ENCODE measurements at regions not wholly inside any gene's neighbourhood (a gene's known extent, or its start where the extent isn't known, plus 50 kb on each side); places are given as distances from the start of the nearest gene placed in this dataset.
"Not testable (repeated sequence)": the region's sequence is repeated elsewhere in the genome, so short reads cannot be mapped to it uniquely, and the experiment has no call there.

- DNase-seq = no peak
Observed at GRCh38 chr11:44418456-44418830, 108.5 kb upstream of the ALX4 start.

- DNase-seq = no peak
Observed at GRCh38 chr11:44421090-44421675, 111.2 kb upstream of the ALX4 start.

GRCh38 chr11:44423289-44423688, 113.3 kb upstream of the ALX4 start:
- no peak for DNase-seq

- no peak for DNase-seq
Observed at GRCh38 chr11:44424841-44425240, 114.9 kb upstream of the ALX4 start.

- DNase-seq = no peak
Observed at GRCh38 chr11:44426119-44426518, 116.2 kb upstream of the ALX4 start.

- no peak for DNase-seq
Observed at GRCh38 chr11:44426958-44427357, 117.0 kb upstream of the ALX4 start.

- no peak for DNase-seq
Observed at GRCh38 chr11:44427432-44427831, 117.5 kb upstream of the ALX4 start.

- no peak for DNase-seq
Observed at GRCh38 chr11:44430140-44430539, 120.2 kb upstream of the ALX4 start.

DNA sequence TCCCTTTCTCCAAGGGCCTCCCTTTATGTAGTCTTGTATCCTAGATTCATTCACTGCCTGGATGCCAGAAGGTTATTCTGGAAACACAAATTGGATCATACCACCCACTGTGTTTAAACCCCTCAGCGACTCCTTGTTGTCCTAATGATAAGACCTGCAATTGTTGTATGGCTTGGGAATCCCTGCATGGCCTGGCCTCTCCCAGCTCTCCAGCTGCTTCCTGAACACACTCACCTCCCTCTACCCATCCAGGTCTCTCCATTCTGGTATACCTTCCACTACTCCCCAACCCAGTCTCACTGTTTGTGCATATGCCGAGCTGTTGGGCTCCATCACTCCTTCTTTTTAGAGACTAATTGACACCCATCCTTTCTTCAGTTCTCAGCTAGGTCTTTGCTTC, 124.3 kb upstream of the ALX4 start:
- peak; percentile 74 for DNase-seq

- no peak for DNase-seq
Observed at GRCh38 chr11:44437122-44437521, 127.2 kb upstream of the ALX4 start.

DNA sequence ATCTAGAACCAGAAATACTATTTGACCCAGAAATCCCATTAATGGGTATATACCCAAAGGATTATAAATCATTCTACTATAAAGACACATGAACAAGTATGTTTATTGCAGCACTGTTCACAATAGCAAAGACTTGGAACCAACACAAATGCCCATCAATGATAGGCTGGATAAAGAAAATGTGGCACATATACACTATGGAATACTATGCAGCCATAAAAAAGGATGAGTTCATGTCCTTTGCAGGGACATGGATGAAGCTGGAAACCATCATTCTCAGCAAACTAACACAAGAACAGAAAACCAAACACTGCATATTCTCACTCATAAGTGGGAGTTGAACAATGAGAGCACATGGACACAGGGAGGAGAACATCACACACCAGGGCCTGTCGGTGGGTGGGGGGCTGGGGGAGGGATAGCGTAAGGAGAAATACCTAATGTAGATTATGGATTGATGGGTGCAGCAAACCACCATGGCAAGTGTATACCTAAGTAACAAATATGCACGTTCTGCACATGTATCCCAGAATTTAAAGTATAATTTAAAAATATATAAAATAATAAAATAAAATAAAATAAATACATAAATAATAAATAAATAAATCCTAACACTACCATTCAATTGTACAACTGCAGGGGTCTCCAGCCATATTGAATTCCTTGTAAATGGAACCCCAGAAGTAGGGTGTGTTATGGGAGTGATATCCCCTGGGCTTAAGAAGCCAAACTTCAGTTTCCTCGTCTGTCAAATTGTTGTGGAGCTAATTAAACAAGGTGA, 122.4 kb upstream of the CD82 start:
- not testable (repeated sequence) for DNase-seq

DNA sequence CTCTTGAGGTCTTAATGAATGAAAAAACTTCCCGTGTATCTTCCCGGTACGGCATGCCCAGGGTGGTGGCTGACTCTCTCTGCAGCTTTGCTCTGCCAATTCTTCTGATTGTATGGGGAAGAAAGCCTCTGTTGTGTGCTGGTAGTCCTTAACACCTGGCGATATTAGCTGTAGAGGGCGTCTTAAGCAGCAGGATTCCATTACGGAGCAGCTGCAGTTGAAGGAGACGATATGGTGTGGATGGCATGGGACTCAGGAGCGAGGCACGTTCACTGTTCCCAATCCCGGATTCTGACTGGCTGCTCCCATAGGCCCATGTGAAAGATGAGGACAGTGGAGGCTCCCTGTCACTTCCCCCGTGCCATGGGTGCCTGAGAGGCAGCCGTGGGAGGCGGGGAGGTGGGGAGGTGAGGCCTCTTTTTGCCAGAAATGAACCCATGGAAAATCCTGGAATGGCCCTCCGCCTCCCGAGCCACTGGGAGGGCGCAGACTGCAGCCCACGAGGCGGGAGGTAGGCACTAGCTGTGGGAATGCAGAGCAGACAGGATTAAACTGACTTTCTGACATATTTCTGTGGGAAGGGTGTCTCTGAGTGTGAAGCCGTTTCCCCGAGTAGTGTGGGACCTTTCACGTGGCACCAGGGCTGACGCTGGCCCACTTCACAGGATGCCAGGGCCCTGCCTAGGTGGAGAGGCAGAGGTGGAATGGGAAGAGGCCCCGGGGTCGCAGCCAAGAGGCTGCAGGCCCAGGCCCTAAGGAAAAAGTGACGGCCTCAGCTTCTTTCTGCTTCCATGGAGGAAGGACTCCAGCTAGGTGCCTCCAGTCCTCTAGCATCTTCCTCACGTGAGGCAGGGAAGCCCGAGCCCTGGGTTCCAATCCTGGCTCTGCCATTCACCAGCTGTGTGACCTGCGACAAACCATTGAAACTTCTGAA, 121.4 kb upstream of the CD82 start:
- no peak for DNase-seq

DNA sequence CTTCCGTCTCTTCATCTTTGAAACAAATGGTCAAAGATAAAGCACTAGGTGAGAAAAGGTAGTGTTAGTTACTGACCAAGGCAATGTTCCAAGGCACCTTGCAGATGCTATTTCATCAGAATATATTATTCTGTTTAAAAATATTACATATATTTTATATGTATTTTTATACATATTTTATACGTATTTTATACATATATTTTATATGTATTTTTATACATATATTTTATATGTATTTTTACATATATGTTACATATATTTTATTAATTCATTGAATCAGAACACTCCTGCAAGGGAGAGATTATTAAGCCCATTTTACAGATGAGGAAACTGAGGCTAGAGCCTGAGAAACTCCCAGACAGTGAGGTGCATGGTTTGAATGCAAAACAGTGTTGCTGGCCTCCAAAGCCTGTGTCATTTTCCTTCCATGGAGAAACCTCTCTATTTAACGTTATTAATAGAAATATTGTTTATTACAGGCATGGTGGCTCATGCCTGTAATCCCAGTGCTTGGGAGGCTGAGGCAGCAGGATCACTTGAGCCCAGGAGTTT, 120.6 kb upstream of the CD82 start:
- DNase-seq = no peak

- peak; percentile 17 for DNase-seq
Observed at GRCh38 chr11:44445500-44446365, 119.7 kb upstream of the CD82 start.

DNA sequence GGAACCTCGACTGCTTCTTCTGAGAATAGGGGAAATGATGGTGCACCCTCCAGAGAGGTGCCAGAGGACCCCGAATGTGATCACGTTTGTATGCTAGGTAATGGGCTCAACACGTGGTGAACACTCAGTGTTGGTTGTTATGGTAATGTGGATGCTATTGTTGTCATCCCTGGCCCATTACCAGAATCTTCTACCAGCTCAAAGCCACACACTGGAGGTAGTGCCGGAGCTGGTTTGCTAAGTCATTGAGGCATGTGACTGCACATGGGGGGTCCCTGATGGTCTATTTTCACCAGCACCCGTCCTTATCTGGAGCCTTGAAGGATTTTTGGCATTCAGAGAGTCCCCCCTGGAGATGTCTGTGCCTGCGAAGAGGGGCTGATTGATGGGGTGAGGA, 119.1 kb upstream of the CD82 start:
- no peak for DNase-seq

DNA sequence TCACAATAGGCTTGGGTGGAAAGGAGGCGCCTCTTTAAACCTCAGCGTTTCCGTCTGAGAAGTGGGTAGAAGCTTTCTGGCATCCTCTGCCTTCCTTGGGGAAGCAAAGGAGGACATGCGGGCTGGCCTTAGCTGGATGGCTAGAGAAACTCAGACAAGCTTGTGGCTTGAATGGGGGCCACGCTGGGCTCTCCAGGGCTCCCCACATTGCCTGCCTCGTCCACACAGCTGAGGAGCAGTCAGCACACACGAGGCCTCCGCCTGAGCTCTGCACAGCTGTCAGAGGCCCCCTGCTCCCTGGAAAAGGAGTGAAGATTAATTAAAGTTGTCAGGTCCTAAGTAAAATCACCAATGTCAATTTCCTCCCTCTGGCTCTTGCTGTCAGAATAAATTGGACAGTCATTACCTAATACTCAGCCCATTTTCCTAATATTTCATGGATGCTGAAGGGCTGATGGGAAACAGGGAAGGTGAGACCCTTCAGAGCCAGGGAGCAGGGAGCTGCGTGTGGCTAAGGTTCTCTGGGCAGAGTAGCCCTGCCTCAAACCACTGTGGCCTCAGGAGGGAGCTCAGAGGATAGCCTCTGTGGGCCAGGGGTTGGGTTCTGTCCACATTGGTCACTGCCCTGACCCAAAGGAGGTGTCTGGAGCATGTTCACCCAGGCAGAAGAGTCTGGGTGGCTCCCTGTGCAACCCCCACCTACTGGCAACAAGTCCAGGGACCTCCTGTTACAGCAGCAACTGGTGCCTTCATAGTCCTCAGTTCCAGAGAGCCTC, 118.3 kb upstream of the CD82 start:
- no peak for DNase-seq

DNA sequence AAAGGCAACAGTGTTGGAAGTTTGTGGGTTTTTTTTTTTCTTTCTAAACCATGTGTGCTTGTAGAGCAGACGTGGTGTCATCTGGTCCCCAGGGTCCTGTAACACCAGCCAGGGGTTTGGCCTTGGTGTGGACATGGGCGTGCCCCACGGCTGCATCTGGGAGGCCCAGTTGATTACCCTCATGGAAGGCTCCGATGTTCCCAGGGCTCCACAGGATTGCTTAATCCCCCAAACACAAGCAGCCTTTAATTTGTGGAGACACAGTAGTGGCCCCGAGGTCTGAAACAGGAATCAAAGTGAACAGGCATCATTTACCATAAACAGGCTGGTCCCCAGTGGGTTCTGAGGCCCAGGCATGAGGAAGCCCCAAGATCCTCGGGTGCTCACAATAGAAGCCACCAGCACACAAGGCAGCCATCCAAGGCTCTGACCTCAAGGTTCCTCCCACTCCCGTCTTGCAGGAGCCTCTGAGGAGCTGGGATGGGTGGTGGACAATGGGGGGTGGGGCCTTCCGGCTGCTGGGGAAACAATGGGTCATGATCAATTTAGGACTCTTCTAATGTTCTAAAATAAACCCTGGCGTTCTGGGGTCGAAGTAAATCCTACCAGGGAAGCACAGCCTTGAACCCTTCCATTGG, 115.0 kb upstream of the CD82 start:
- no peak for DNase-seq

DNA sequence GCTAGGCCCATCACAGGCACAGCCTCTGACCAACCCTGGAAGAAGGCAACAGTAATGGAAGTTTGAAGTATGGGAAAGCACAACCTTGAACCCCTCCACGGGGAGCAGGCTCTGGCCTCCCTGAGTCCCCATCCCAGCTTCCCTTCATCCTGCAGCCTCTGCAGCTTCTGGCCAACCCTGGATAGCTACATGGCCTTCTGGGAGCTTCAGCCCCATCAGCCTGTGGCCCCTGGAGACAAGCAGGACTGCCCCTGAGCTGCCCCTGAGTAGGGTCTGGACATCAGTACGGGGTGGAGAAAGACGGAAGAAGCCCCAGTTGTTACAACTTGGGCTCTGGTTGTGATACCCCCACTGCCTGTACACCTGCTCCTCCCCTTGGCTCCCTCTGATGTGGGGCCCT, 113.8 kb upstream of the CD82 start:
- DNase-seq = no peak

- DNase-seq = no peak
Observed at GRCh38 chr11:44452827-44453572, 112.5 kb upstream of the CD82 start.

- DNase-seq = no peak
Observed at GRCh38 chr11:44453871-44454270, 111.6 kb upstream of the CD82 start.

Data from NCI-H345 (cell line).